Skeletal muscle cell (primary cell): ENCODE measurements at regions not wholly inside any gene's neighbourhood (a gene's known extent, or its start where the extent isn't known, plus 50 kb on each side); places are given as distances from the start of the nearest gene placed in this dataset.

ENCODE experiments used
- DNase-seq: peaks from one replicate; pipeline ENCODE4 v3.0.0-alpha.2; 2010; ENCODE audit warnings: low read depth
- H3K4me3 ChIP-seq: 2 replicates; pipeline ENCODE4 v1.5.1; 2011; ENCODE audit warnings: low read depth, mild to moderate bottlenecking, control low read depth, low read length, moderate library complexity

DNA sequence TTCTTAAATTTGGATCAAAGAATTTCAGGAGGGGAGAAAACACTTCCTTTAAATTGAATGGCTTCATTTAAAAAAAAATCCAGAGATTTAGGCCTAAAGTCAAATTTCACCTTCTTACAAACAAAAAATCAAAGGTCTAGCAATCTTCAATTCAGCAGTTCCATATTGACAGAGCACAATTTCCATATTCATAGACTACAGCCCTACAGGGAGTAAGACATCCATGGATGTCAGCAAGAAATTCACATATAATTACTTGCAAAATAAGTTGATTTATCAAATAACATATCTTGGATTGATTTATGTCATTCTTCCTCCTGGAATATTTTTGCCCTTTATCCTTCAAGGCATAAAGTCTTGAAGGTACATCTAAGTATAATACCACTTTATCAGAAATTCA lies 103.4 kb downstream of the CNTN3 start:
- DNase-seq = no peak
- no peak overlapping the region for H3K4me3 ChIP-seq

DNA sequence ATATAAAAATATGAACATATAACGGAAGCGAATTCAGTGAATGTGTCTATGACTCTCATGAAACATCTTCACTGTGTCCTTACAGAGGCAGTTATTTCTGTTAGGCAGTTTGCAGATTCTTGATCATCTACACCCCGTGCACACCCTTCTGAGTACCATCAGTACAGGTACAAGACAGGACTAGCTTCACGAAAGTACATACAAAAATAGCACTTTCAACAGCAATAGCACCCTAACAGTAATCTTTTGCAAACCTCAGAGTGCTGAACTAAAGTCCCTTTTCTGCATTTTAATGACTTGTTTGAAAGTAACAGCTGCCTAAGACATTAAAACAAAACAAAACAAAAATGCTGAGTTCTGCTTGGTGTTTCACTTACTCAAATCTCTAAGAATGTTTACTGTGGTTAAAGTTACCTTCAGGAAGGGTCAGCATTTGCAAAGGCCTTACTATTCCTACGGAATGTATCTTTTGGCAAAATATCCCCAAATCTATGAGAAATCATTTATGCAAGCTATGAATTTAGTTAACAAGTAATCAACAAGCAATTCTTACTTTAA lies 104.1 kb downstream of the CNTN3 start:
- DNase-seq = no peak

DNA sequence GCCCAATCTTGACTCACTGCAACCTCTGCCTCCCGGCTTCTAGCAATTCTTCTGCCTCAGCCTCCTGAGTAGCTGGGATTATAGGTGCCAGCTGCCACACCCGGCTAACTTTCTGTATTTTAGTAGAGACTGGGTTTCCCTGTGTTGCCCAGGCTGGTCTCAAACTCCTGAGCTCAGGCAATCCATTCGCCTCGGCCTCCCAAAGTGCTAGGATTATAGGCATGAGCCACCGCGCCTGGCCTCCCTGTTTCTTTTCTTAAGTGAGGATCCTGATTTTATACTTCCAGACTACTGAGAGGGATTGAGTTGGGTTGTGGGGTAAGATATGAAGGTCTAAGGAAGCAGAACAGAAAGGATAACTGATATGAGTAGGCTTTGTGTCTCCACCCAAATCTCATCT lies 106.8 kb downstream of the CNTN3 start:
- H3K4me3 ChIP-seq = no peak overlapping the region
- DNase-seq = no peak

More for the DNA sequence above, 104.1 kb downstream of the CNTN3 start:
- no peak overlapping the region for H3K4me3 ChIP-seq

DNA sequence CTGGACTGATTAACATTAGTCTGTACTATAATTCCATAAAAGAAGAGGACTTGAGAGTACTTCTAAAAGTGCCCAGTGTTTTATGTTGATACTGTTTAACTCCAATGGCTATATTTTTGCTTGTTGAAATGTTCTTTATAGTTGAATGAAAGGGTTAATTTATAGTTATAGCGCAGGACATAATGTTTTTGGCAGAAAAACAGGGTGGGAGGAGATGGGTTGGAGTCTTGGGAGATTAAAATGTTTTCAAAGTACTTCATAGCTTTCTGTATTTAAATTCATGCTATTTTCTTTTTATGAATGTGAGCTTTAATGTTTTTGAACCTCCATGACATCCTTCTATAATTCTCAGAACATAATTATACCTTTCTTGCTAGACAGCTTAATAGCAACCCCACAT lies 108.2 kb downstream of the CNTN3 start:
- H3K4me3 ChIP-seq = no peak overlapping the region
- no peak for DNase-seq

DNA sequence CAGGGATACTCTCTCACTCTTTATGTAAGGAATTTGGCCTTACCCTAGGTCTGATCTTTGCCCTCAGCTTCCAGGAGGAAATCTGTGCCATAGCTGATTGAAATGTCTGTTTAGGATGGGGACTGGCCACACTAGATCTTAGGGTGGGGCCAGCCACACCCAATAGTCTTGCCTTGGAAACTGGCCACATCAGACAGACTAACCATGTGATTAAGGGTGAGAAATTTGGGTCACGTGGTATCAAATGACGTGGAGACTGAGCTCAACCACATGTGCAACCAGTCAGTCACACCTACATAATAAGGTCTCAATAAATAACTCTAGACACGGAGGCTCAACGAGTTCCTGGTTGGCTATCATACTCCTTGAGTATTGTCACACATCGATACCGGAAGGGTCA lies 113.5 kb downstream of the CNTN3 start:
- DNase-seq = no peak

DNA sequence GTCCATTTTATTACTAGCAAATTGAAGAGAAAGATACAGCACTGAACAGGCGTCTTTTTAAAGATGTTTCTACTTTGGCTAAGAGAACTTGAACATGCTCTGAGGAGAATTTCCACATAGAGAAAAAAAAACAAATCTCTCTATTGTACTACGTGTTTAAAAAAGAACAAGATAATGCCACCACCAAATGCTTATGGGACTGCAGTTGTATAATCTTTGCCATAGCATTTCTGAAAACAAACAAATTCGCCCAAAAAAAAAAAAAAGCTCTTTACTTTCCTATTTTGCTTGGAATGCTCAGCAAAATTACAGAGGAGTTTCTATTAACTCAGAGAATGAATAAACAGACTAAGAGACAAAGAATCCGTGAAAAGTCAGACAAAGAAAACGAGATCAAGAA lies 114.2 kb downstream of the CNTN3 start:
- H3K4me3 ChIP-seq = no peak overlapping the region
- DNase-seq = no peak

More for the DNA sequence above, 113.5 kb downstream of the CNTN3 start:
- no peak overlapping the region for H3K4me3 ChIP-seq

DNA sequence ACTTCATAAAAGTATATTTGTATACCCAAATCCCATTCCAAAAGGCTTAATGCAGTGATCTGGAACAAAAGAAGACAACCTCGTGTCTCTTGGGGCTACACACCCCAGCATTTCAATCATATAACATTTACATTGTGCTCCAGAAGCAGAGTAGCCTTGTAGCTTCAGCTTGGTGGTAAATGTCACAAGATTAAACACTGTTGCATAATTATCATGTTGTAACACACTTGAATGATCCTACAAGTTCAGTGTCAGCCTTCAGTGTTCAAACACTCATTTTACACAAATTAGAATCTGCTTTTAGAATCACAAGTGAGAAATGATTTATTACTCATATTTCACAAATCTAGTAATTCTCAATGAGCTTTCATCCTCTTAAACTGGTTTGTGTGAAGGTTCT lies 122.6 kb downstream of the CNTN3 start:
- H3K4me3 ChIP-seq = no peak overlapping the region
- DNase-seq = no peak

DNA sequence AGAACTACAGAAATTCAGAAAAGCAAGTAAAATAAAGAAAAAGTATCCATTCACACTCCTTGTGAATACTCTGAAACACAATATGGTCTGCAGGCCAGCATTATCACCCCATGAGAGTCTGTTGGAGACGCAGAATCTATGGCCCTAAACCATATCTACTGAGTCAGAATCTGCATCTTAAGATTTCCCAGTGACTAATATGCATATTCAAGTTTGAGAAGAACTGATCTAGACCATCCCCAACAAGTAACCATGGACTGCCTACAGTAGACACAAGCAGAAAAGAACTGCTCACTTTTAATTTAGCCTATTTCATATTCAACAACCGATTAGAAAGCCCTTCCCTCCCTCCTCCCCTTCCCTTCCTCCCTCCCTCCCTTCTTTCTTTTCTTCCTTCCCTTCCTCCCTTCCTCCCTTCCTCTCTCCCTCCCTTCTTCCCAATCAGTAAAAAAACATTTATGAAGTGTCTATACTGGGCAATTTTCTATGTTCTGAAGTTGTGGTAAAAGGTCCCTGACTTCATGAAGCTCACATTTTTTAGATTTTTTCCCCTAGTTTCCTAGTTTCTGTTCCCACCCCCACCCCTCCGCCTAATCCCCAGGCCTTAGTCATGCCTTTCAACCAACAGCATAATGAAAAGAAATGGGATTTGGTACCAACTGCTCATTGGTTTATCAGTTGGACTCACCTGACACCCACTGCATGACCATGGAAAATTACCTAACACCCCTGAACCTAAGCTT lies 125.2 kb downstream of the CNTN3 start:
- no peak for DNase-seq
- H3K4me3 ChIP-seq = no peak overlapping the region

DNA sequence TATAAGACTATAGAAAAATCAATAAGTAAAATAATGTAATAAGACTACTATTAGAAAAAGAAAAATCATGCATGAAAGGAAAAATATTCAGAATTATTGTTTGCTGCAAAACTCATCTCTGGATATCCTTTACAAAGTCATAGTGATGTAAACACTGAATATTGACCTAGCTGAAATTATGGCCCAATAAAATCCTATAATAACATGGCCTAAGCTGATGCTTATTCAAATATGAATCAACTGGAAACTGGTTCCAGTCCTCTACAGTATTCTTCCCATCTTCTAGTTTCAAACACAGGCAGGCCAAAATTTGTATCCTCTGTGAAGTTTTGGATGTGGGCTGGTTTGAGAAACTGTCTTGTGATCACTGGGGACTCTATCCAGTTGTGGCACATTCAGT lies 134.5 kb downstream of the CNTN3 start:
- no peak overlapping the region for H3K4me3 ChIP-seq
- DNase-seq = no peak

DNA sequence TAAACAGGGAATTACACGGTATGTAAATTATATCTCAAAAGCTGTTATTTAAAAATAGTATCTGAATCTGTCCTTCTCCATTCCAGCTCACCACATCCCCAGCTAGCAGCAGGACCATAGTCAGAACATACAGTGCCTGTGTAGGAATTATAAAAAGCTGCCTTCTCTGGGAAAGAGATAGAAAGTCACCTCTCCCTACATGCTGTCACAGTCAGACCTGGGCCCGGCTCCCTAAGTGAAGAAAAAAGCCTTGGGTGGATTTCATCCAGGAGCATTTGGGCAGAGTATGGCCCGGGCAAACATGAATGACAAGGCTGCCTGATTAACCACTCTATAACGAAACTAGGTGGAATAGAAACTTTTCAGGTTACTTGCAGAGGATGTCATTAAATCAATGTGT lies 144.1 kb downstream of the CNTN3 start:
- DNase-seq = no peak

DNA sequence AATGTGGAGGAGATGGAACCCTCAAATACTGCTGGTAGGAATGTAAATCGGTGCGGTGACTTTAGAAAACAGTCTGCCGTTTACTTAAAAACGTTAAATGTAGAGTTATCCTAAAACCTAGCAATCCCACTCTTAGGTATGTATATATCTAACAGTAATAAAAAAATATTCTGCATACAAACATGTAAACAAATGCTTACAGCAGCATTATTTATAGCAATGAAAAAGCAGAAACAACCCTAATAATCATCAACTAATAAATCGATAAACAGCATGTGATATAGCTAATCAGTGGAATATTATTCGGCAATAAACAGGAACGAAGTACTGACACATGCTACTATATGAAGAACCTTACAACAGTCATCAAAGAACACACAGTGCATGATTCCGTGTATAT lies 144.7 kb downstream of the CNTN3 start:
- no peak for DNase-seq
- no peak overlapping the region for H3K4me3 ChIP-seq

More for the DNA sequence above, 144.1 kb downstream of the CNTN3 start:
- no peak overlapping the region for H3K4me3 ChIP-seq

DNA sequence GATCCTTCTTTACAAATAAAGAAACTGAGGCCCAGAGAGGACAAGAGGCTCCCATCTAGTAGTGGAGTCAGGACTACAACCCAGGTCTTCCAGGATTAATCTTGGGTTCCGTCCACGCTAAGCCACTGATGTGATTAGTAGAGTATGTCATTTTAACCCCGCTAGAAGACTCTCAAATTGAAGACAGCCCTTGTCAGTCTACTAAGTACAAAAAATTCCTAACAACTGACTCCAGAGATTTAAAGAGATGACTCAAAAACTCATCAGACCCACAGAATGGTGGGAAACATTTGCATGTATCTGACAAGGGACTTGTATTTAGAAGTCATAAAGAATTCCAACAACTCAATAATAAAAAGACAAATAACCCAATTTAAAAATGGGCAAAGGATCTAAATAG lies 145.3 kb downstream of the CNTN3 start:
- H3K4me3 ChIP-seq = no peak overlapping the region
- DNase-seq = no peak

DNA sequence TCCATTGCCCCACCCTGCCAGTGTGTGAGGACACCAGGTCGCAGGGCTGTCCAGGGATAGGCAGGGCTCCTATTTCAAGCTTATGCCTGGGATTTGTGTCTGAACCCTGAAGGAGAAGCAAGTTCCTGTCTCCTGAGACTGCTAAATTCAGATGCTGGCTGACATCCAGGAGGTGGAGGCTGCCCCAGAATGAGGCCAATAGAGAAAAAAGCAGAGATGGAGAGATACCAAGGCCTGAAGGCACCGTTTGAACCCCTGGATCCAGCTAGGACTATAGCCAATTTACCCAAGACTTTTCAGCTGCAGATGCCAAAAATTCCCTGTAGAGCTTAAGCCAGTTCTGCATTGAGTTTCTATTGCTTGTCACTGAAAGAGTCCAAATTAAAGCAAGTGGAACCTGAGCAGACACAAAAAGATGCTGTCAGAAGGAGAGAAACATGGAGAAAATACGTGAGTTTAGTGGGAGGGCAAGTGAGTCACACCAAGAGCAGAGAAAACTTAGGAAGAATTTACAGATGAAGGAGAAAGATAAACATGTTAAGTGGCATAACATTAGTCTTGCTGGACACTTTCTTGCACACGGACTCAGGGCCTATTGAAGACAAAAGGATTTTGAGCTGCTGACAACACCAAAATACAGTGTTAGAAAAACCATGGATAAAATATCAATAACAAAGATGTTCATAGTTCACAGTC lies 148.6 kb downstream of the CNTN3 start:
- H3K4me3 ChIP-seq = no peak overlapping the region
- DNase-seq = no peak

DNA sequence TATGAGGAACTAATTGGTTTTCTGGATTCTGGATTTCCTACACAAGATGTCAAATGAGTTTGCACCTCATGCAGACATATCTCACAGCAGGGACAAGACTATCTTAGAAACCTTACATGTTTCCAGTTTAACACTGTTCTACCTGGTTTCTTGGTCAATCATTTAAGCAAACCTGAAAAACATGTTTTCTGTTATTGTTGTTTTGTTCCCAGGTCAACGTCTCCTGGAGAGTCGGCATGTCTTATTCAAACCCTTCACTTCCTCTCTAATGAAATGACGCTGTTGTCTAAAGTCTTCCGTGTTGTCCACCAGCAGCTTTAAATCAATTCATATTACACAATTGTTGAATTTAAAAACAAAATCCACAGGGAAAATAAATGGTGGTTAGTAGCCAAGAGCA lies 150.9 kb downstream of the CNTN3 start:
- no peak for DNase-seq
- no peak overlapping the region for H3K4me3 ChIP-seq

DNA sequence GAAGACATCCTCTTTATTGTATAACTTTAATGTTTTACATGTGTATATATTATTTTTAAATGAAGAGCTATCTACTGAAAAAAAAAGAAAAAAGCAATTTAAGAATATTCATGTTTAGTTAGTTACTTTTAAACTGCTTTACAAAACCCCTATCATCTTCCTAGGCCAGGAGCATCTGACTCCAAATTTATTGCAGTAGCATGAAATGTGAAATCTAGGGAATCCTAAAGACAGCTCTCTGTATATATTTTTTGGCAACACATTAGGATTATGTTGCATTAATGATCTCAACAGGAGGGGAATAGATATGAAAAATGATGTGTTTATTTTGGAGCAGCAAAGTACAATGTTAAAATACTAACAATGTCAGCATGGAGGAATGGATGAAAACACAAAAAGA lies 158.3 kb downstream of the CNTN3 start:
- H3K4me3 ChIP-seq = no peak overlapping the region
- DNase-seq = no peak

DNA sequence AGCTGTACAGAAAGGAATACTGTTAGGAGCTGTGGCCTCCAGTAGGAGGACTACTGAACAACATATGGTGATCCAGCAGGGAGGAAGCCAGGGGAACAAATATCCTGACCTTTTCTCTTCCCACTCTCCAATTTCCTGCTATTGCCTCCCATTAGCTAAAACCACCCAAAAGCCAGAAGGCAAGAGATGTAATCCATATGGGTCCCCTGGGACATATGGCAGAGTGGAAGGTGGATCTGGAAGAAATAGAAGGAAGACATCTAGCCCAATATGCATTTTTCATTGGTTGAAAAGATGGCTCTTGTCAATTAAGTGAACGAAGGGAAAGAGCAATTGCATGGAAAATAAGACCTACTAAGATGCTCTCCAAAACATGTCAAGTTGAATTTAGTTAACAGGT lies 167.2 kb downstream of the CNTN3 start:
- no peak overlapping the region for H3K4me3 ChIP-seq
- no peak for DNase-seq

DNA sequence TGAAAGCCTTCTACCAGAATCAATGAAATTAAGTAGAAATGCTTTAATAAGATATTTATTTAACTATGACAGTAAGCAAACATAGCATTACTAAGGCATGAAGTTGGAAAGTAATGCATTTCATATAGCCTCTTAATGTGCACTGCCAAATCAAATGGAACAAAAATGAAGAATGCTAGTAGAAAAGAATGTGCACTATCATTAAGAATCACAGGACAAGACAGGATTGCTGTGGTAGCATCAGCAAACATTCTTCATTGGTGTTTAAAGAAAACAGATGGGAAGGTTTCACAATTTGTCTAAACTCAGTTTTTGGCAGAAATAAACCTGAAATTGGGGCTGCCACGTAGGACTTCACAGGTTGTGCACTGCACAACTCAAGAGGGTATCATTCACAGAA lies 168.9 kb downstream of the CNTN3 start:
- no peak for DNase-seq
- H3K4me3 ChIP-seq = no peak overlapping the region

DNA sequence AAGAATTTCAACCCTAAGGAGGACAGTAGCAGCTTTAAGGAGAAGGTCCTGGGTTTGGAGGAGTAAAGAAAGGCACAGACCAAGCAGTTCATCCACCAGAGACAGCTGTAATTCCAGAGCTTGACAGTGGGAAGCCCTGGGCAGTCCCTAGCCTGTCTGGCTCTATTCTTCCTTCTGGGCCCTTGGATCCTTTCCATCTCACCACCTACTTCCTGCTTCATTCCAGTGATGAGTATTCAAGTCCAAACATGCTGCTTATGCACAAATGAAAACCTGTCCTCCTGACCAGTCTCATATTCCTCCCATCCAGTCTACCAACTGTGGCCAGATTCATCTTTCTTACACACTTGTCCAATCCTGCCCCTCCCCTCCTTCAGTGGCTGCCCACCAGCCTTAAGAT lies 171.4 kb downstream of the CNTN3 start:
- H3K4me3 ChIP-seq = no peak overlapping the region
- DNase-seq = no peak

DNA sequence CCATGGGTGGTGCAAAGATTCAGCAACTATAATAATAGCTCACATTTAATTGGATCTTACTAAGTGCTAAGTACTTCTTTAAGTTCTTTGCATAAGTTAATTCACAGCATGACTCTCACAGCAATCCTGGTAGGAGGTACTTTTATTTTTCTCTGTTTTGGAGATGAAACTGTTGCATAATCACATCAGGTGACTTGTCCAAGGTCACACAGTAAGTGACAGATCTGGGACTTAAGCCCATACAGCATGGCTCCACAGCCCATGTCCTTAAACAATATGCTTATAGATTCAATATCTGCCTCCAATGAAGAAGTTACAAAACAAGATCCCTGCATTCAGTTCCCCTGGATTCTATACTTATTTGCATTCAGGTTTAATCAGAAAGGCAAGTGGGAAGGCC lies 171.8 kb downstream of the CNTN3 start:
- H3K4me3 ChIP-seq = no peak overlapping the region
- DNase-seq = no peak

DNA sequence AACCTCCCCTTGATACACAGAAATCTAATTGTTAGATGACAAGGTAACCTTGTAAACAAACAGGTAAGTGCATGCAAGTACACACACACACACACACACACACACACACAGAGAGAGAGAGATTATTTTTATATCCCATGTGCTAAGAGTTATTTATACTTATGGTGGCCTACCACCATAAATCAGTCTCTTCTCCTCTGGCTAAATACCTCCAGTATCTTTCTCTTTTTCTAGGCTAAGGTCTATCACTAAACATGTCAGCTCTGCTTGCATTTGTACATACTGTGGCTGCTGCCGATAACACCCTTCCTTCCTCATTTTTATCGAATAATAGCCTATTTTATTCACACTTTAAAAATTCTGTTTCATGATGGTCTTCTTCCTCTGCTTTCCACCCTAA lies 172.4 kb downstream of the CNTN3 start:
- no peak overlapping the region for H3K4me3 ChIP-seq
- DNase-seq = no peak

DNA sequence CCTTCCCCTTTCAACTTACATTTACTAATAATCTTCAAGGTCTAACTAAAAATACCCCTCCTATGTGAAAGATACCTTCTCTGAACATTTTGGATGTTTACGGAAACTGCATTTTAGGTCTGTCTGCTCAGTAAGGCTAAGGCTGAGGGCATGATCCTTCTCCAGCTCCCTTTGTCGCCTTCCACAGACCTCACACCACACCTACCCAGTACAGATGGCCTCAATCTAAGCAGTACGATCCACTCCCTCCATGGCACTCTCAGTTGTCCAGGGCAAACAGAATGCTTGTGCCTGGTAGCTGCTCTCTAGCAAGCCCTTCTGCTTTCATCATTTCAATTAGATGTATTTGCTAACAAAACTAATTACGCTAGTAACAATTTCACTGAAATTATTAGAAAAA lies 178.3 kb downstream of the CNTN3 start:
- no peak overlapping the region for H3K4me3 ChIP-seq
- DNase-seq = no peak
